Vagina (tissue), 2 donors: ENCODE measurements at regions not wholly inside any gene's neighbourhood (a gene's known extent, or its start where the extent isn't known, plus 50 kb on each side); places are given as distances from the start of the nearest gene placed in this dataset.

Experiments
- CTCF ChIP-seq, 3 experiments: fragments of 450-650 bp in 2 of 3; fragments of 200-600 bp in 1 of 3; sonication (generic) in 1 of 3; IDR thresholded peaks; one replicate each; pipeline ENCODE4 v1.5.1; 2017 to 2019; ENCODE audit warnings: antibody characterized with exemption in 3 of 3, mild to moderate bottlenecking in 2 of 3, moderate library complexity in 2 of 3
- POLR2A ChIP-seq, 2 donors: fragments of 450-650 bp; IDR thresholded peaks; one replicate each; pipeline ENCODE4 v1.6.1; 2017; ENCODE audit warnings: antibody characterized with exemption in 2 of 2, mild to moderate bottlenecking in 2 of 2, moderate library complexity in 2 of 2

- no peak for TF ChIP-seq CTCF (IDR thresholded peaks at IDR 0.05)
- TF ChIP-seq POLR2A (IDR thresholded peaks at IDR 0.05) = no peak
These were observed 107.4 kb upstream of the FRMD1 start for GRCh38 chr6:168186438-168186837.
